HG02884 (cell line): ENCODE measurements at regions not wholly inside any gene's neighbourhood (a gene's known extent, or its start where the extent isn't known, plus 50 kb on each side); places are given as distances from the start of the nearest gene placed in this dataset.

ENCODE experiments used
- ATAC-seq: cut with Tn5 transposase; IDR thresholded peaks from one replicate; pipeline ENCODE4 v1.9.1; 2021; ENCODE audit warnings: mild to moderate bottlenecking, moderate library complexity; ENCODE audit not compliant: unreplicated experiment

GRCh38 chr6:93794166-93794565 is 374.8 kb upstream of the EPHA7 start:
- ATAC-seq, result no peak

GRCh38 chr6:93792746-93793145 is 373.4 kb upstream of the EPHA7 start:
- ATAC-seq, result no peak

- no peak for ATAC-seq
Measured at GRCh38 chr6:93790981-93791380, 371.6 kb upstream of the EPHA7 start.

GRCh38 chr6:93789532-93789931 is 370.2 kb upstream of the EPHA7 start:
- ATAC-seq, result no peak

- ATAC-seq, result no peak
Measured at GRCh38 chr6:93787841-93788240, 368.5 kb upstream of the EPHA7 start.

GRCh38 chr6:93786474-93787330 is 367.3 kb upstream of the EPHA7 start:
- no peak for ATAC-seq

GRCh38 chr6:93785694-93786030 is 366.3 kb upstream of the EPHA7 start:
- no peak for ATAC-seq

- no peak for ATAC-seq
Measured at GRCh38 chr6:93784794-93785693, 365.7 kb upstream of the EPHA7 start.

GRCh38 chr6:93779086-93779841 is 359.9 kb upstream of the EPHA7 start:
- no peak for ATAC-seq

GRCh38 chr6:93759190-93759589 is 339.8 kb upstream of the EPHA7 start:
- ATAC-seq, result no peak

GRCh38 chr6:93751969-93752368 is 332.6 kb upstream of the EPHA7 start:
- no peak for ATAC-seq

GRCh38 chr6:93749930-93750329 is 330.6 kb upstream of the EPHA7 start:
- ATAC-seq, result no peak

GRCh38 chr6:93749191-93749590 is 329.8 kb upstream of the EPHA7 start:
- no peak for ATAC-seq

- ATAC-seq, result no peak
Measured at GRCh38 chr6:93746892-93747291, 327.5 kb upstream of the EPHA7 start.

GRCh38 chr6:93745306-93745705 is 325.9 kb upstream of the EPHA7 start:
- ATAC-seq, result no peak

GRCh38 chr6:93735099-93735498 is 315.7 kb upstream of the EPHA7 start:
- ATAC-seq, result no peak

- no peak for ATAC-seq
Measured at GRCh38 chr6:93731306-93731705, 311.9 kb upstream of the EPHA7 start.

GRCh38 chr6:93728150-93728549 is 308.8 kb upstream of the EPHA7 start:
- ATAC-seq, result no peak

GRCh38 chr6:93727447-93727846 is 308.1 kb upstream of the EPHA7 start:
- no peak for ATAC-seq

GRCh38 chr6:93721386-93722048 is 302.2 kb upstream of the EPHA7 start:
- no peak for ATAC-seq

GRCh38 chr6:93713974-93714373 is 294.6 kb upstream of the EPHA7 start:
- no peak for ATAC-seq
